Suprapubic skin (tissue), 3 donors: ENCODE measurements at regions not wholly inside any gene's neighbourhood (a gene's known extent, or its start where the extent isn't known, plus 50 kb on each side); places are given as distances from the start of the nearest gene placed in this dataset.

ENCODE experiments used
- CTCF ChIP-seq, 2 donors: fragments of 200-600 bp in 1 of 2; fragments of 450-650 bp in 1 of 2; sonication (generic) in 1 of 2; IDR thresholded peaks; one replicate each; pipeline ENCODE4 v1.5.1; 2016 to 2019; ENCODE audit warnings: antibody characterized with exemption in 2 of 2, mild to moderate bottlenecking in 1 of 2, moderate library complexity in 1 of 2
- POLR2A ChIP-seq, 2 donors: fragments of 450-650 bp; IDR thresholded peaks; one replicate each; pipeline ENCODE4 v1.6.1; 2017; ENCODE audit warnings: antibody characterized with exemption in 2 of 2, mild to moderate bottlenecking in 2 of 2, moderate library complexity in 2 of 2

GRCh38 chr6:54008589-54008988, 102.7 kb upstream of the MLIP start:
- TF ChIP-seq CTCF (IDR thresholded peaks at IDR 0.05): no peak
- no peak for TF ChIP-seq POLR2A (IDR thresholded peaks at IDR 0.05)
